Suppressor macrophage treated with lipopolysaccharide for 4 hours (primary cell): ENCODE measurements at regions not wholly inside any gene's neighbourhood (a gene's known extent, or its start where the extent isn't known, plus 50 kb on each side); places are given as distances from the start of the nearest gene placed in this dataset.

ENCODE experiments used
- DNase-seq: peaks from one replicate; pipeline ENCODE4 v3.0.0-alpha.2; 2020

GRCh38 chr13:77988355-77988754 lies 69.7 kb upstream of the EDNRB start:
- DNase-seq = no peak

- no peak for DNase-seq
Observed at GRCh38 chr13:77986713-77987112, 68.1 kb upstream of the EDNRB start.

GRCh38 chr13:77985866-77986636 lies 67.4 kb upstream of the EDNRB start:
- DNase-seq = no peak

- DNase-seq = no peak
Observed at GRCh38 chr13:77981281-77981881, 62.8 kb upstream of the EDNRB start.

- peak; percentile 4 for DNase-seq
Observed at GRCh38 chr13:77980592-77980991, 62.0 kb upstream of the EDNRB start.

GRCh38 chr13:77979721-77980385 lies 61.2 kb upstream of the EDNRB start:
- DNase-seq = no peak

- DNase-seq = no peak
Observed at GRCh38 chr13:77975358-77976042, 56.9 kb upstream of the EDNRB start.

GRCh38 chr13:77969299-77969698 lies 50.7 kb upstream of the EDNRB start:
- no peak for DNase-seq
